GM18517 (cell line): ENCODE measurements at regions not wholly inside any gene's neighbourhood (a gene's known extent, or its start where the extent isn't known, plus 50 kb on each side); places are given as distances from the start of the nearest gene placed in this dataset.

Experiments used
- ATAC-seq: cut with Tn5 transposase; IDR thresholded peaks from one replicate; pipeline ENCODE4 v1.9.1; 2021; ENCODE audit warnings: mild to moderate bottlenecking, moderate library complexity; ENCODE audit not compliant: unreplicated experiment

GRCh38 chr15:39451121-39451688, 129.7 kb upstream of the THBS1 start:
- no peak for ATAC-seq

GRCh38 chr15:39451871-39452270, 129.0 kb upstream of the THBS1 start:
- ATAC-seq = no peak

DNA sequence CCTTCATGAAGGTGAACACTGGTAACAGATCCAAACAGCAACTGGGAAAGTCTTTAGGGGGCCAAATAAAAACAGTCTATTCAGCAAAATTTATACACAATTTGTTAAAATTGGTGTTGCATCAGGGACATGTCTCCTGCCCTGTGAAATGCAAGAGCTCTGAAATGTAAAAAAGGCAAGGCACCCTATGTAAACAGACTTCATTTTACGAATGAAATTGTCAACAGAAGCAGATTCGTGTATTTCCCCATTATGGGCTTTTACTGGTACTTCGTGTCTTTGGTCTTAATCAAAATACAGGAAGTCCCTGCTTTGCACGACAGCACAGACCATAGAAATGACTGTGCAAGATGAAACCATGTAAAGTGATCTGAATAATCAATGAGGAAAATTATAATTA, 127.3 kb upstream of the THBS1 start:
- ATAC-seq = peak; percentile 71

GRCh38 chr15:39454189-39454986, 126.5 kb upstream of the THBS1 start:
- no peak for ATAC-seq

GRCh38 chr15:39455471-39455991, 125.3 kb upstream of the THBS1 start:
- ATAC-seq = no peak

DNA sequence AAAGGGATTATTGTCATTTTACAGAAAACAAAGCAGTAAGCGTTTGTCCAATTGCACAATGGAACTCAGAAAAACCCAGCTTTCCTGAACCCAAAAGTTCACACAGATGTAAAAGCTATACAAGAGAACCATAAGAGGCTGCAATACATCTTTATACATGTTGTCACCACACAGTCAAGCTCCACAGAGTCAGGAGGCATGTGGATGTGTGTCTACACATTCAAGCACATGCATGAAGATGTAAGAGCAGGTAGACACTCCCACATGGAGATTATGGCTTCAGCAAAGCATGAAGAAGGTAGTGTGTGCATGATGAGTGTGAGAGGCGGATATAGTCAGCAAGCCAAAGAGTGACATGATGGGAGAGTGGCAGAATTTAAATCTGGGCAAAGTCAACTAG, 124.7 kb upstream of the THBS1 start:
- no peak for ATAC-seq

DNA sequence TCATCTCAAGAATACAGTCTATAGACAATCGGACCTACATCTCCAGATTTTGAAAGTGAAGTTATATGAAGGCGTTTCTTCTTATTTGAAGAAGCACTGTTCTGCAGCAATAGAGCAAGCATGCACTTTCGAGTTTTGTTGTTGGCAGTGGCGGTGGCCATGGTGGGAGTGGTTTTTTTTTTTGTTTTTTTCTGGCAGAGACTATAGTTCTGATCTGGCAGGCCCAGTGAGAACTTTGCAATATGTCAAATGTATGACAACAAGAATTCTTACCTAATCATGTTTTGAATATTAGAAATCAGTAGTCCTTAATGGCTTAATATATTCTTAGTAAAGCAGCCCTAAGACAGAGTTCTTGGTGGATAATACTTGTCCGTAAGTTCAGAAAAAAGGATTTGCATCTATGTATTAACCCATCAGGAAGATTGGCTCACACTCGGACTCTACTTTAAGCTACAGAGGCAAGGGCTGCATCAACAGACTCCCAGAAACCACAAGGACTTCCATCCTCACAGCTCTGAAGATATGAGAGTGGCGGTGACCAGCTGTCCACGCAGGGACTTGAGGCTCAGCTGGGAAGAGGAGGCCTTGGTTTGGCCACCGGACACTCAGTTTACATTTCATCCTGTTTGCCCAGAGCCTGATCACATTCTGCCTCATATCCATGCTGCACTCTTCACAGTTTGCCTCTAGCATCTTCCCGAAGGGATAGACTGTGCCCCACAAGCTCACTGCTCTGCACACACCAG, 124.1 kb upstream of the THBS1 start:
- ATAC-seq = no peak

GRCh38 chr15:39458131-39458530, 122.7 kb upstream of the THBS1 start:
- ATAC-seq = no peak

- no peak for ATAC-seq
These were observed 121.3 kb upstream of the THBS1 start for GRCh38 chr15:39459548-39459947.

DNA sequence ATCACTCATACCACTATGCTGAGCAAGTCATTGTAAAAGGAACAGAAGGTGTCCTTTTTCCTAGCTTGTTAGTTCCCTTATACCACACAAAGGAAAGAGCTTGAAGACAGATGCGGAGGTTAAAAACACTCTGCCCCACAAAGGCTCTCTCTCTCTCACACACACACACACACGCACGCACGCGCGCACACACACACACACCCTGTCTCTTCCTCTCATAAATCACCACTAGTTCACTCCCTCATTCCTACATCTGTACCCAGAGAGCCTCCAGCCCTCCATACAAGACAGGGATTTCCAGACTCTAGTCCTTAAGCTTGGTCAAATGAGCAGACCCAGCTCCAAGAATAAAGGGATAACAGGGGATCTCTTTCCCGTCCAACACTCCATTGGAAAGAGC, 120.1 kb upstream of the THBS1 start:
- ATAC-seq = no peak

DNA sequence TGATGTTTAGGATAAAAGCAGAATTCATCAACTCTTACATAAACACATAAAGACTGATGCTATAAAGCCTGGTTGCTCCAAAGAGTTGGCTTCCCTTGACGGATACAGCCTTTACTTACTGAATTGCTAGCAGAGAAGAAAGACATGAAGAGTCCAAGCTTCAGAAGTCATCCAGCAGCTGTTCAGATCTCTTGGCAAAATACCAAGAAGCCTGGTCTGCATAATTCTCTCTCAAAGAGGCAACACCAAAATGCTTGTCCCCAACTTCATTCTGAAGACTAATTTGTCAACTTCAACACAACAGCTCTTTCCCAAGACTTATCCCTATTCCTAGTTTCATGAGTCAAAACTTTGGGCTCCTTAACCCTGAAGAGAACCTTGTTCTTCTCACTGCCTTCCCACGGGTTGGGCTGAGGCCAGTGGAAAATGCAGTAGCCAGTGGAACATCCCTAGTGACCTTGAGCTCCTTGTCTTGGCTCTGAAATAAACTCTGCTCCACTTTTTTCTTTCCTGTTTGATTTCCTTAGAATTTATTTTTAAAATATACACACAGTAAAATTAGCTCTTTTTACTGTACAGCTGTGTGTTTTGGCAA, 119.2 kb upstream of the THBS1 start:
- no peak for ATAC-seq

DNA sequence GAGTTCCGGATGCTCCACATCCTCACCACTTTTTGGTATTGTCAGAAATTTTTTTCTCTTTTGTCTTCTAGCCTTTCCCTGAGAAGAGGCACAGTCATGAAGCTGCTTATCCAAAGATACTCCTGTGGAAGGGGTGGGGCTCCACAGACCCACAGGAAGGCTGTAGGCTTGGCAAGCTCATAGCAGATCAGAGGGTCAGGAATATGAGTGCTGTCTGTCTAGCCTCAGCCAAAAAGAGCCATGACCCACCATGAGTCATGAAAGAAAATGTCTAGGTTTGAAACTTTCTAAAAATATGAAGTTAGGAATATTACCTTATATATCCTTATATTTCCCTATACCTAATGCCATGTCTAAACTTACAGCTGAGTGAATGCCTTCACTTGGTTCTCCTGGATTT, 118.2 kb upstream of the THBS1 start:
- ATAC-seq = no peak

DNA sequence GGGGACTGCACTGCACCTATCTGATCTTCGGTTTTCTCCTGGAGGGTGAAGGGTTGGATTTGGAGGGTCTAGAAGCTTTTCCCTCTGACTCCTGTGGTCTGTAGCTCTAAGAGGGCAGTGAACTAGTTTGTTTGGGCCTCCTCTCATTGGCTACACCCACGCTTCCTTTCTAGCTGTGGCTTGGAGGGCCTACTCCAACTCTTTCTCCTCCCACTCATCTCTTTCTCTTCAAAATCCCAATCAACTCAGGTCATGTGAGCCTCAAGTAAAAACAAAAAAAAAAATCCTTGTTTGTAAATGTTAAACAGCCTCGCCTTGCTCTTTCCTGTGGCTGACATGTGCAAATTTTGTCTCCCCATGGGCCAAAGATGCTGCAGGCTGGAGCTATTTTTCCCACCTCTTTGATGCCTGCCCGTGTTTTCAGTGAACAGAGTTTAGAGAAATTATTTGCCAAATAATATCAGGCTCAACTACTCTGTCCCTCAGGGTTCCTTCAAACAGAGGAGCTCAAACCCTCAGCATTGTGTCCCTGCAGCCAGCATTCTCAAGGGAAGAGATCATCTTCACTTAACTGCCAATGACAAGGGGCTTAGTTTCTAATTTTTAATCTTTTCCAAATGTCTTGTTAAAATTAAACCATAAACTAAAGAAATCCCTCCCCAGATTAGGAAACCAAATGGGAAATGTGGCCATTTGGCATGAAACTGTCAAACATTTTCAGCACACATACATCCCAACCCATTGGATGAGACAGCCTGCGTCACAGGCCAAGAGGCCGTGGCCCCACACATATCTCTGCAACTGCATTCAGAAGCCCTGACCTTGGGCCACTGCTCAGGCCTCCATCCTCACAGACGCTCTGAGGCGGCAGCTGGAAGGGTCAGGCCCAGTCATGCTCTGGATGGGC, 114.8 kb upstream of the THBS1 start:
- ATAC-seq = no peak

DNA sequence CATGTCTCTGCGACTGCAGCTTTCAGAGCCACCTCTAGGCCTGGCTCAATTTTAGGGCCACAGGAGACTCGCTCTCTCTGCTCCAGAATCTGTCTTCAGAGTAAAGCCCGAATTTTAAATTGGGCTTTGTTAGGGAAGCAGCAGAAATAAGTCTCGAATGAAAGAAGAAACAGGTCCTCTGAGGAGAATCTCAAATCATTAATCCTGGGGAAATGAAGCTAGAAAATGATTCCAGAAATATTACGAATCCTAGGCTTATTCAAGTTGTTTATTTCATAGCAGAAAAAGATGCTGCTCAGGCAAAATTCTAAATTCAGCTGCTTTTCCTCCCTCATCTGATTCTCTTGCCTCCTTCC, 114.2 kb upstream of the THBS1 start:
- ATAC-seq = no peak

- ATAC-seq = no peak
These were observed 112.5 kb upstream of the THBS1 start for GRCh38 chr15:39468331-39468730.

DNA sequence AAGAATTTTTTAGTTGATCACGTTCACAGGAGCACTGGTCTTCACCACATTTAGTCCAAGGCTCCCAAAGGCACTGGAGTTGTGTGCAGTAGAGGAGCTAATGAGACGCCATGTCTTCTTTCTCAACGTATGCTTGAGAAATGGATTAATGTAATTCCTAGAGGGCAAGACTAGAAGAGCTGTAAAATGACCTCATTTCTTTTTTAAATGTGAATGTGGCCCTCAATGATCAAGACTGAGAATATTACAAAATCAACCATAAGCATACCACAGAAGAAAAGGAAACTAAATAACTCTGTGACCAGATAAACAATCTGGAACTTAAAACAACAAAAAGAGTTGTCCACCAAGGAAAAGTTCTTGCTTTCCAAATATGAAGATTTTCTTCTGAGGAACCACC, 112.1 kb upstream of the THBS1 start:
- no peak for ATAC-seq

- no peak for ATAC-seq
These were observed 108.9 kb upstream of the THBS1 start for GRCh38 chr15:39471785-39472574.

DNA sequence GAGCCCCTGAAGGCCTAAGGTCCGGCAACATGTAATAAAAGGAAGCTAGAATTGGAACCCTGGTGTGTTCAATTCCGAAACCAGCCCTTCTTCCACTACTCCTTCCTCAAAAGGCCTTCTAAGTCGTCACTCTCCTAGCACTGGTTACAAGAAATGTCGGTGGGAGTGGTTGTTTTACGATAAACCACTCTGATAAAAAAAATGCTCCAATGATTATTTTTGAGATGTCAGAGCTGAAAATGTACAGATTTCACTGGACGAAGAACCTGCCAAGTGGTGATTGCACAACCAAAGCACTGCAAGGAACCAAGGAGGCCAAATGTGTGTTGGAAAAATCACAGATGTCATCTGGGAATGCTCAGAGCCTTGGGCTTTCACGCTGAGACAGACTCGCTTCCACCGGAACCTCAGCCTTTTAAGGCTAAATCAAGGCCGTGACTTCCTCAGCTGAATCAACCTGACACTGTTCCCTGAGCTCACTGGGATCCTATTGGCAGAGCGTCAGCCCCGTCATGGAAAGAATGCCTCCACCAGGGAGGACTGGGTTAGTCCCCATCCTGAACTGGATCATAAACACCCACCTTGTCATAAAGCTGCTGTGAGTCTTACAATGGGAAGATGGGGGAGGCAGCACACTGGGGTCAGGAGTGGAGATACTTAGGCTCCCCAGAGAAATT, 108.1 kb upstream of the THBS1 start:
- no peak for ATAC-seq

GRCh38 chr15:39473298-39473947, 107.5 kb upstream of the THBS1 start:
- ATAC-seq = no peak
